Activated CD8-positive, alpha-beta memory T cell treated with anti-CD3 and anti-CD28 coated beads, Interleukin-2, amount 50 U/mL, for 4 hours (primary cell): ENCODE measurements at regions not wholly inside any gene's neighbourhood (a gene's known extent, or its start where the extent isn't known, plus 50 kb on each side); places are given as distances from the start of the nearest gene placed in this dataset.
A peak's percentile ranks its signal among the peaks of the same experiment; 100 is the strongest.

Experiments used
- DNase-seq: peaks from one replicate; pipeline ENCODE4 v3.0.0-alpha.2; 2020

DNA sequence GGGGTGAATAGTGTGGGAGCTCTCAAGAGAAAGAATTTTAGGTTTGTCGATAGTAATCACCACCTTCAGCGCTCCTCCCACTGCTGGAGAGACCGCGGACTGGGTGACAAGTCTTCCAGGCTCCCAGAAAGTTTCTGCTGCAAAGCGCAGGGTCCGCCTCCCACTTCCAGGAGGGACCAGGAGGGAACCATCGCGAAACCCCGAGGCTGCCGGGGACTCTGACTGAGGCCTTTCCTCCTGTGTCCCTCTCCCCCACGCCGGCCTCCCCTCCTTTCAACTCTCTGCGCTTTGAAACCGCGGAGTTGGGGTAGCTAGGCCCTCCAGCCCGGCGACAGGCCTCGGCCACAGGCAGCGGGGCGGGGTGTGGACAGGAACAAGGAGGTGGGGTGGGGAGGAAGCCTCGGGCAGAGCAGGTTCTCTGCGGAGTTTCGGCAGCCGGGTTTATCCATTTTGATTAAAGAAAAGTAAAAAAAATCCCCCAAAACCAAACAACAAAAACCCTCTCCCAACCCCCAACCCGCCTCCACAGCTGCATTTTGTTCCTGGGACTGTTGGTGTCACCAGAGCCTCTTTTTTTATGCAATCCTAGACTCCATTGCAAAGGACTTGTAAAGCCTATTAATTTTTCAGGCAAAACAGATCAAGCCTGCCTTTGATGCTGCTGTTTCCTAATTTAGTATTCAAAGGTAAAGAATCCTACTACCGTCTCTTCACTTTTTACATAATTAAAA, 157.2 kb downstream of the TM9SF2 start:
- peak; percentile 40 for DNase-seq

DNA sequence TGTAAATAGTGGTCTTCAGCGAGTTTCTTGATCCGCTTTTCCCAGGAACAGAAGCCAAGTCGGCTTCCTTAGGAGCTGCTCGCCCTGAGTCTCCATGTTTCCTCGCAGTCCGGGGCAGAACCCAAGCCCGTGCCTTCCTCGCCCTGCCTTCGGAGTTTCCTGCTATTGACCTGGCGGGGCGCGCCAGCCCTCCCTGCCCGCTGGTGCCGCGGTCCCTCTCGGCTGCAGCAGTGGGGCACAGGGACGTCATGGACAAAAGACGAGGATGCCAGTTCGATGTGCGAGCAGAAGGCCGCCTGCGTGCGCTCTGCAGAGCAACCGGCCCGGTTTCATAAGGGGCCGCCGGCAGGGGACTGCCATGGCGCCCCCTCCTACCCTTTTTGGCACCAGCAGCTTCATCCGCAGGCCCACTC, 156.6 kb downstream of the TM9SF2 start:
- DNase-seq = no peak

DNA sequence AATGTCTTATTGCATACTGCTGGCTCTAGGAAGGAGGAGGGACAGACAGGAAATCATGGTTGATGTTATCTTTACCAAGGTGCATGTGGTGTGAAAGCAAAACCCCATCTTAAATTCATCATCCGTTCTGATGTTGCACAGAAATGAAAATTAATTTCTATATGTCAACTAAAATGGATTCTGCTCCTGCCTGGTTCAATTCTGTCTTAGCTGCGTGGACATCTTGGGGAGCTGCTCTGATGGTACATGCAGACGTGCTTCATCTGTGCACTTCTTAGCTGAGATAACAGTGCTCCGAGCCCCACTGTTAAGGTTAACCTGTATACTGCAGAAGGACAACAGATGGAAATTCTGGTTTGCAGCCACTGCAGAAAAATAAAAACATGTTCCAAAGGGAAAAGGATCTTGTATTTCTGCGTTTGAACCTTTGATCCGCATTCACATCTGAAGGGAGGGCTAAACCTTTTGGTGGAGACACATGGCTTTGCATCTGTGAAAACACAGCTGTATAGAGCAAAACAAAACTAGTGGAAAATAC, 155.6 kb downstream of the TM9SF2 start:
- DNase-seq = no peak

DNA sequence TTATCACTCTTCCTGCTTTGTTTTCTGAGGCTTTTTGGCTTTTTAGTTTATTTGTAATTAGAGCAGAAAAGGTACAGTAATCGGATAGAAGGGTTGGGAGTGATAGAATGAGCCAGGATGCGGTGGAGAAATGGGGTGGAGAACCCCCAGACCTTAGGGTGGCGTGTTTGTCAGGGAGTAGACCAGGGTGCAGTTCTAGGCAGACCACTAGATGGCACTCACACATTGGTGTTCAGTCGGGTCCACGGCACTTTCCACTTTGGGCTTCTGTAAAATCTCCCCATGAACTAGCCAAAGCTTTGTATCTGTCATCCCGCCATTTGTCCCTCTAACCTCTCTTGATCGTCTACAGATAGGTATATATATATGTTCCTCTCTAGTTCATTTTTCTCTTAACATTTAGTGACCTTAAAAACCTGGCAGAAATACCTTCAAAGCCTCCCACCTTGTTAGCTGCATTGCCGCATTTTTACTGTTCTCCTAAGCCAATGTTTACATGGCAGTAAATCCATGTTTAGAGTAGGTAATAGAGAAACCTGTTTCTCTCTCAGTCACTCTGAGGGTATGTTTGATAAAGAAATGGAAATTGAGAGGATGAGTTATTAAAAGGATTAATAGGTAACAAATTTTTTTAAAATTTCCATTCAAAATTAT, 154.9 kb downstream of the TM9SF2 start:
- peak; percentile 86 for DNase-seq

DNA sequence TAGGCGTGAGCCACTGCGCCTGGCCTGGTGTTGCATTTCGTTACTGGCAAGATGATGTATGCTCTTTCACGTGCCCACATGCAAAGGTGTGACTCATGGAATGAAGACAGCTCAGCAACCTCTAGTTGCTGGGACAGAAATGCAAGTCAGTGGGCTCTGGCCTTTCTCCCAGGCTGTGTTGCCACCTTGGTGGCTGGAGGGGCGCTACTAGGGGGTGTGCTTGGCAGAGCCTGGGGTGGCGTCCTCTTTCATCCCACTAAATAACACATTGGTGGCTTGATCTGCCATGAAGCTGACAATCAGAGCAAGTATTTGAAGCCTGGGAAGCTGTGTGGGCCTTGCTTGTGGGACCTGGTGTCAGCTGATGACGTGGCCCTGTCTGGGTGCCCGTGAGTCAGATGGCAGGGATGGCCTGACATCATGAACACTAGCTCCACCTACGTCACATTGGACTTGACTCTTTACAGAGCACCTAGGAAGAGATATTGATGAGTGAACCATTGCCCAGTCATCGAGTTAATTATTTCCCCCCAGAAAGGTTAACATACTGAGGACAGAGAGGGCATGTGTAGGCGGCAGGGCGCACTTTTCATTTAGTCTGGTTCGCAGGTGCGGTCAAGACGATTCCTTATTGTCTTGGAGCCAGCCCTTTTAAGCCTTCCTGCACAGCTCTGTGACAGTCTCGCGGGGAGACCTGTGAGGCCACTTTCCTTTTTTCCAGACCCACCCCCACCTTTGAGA, 154.2 kb downstream of the TM9SF2 start:
- peak; percentile 23 for DNase-seq

DNA sequence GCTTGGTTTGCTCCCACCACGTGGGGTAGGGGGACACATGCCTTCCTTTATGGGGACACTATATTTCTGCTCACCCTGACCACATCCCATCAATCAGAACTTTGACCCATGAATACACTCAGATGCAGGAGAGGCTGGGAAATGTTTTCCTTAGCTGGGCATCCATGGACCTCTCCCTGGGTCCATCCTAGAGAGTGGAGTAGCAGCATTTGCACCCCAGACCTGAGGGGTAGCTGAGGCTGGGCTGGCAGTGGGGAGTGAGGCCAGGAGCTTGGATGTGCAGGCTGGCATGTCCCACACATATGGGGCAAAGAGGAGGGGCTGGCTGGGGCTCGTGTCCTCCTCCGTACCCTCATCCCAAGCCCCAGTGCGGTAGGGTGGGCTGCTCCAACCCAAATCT, 152.8 kb downstream of the TM9SF2 start:
- no peak for DNase-seq

DNA sequence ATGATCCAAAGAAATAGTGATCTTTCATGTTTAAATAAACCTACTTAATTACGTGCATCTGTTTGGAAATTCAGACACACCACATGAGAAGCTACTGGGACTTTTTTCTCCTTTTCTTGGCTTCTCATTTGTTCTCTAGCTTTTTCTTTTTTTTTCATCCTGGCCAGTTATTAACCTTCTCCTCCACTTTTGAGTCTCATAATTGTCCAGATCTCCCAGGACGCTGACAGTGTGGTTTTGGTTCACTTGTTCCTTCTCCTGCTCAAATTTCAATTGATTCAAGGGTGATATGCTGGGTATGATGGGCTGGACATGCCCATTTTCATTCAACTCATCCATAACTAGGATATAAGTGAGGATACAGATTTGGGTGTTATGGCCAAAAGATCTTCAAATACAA, 152.3 kb downstream of the TM9SF2 start:
- no peak for DNase-seq

DNA sequence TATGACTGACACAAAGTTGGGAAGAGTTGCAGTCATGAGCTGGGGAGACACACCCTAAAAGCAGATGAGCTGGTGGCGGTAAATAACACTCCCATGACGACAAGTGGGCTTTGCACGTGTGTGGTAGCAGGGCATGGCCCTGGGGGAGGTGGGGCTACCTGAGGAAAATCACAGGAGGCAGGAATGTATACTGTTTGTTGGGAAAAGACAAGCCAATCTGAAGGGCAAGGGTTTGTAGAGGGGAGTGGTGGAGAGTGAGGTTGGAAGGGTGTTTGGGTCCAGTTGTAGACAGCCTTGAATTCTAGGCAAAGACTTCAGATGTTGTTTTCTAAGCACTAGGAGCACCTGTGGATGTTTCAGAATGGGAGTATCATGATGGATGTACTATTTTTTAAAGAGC, 151.6 kb downstream of the TM9SF2 start:
- DNase-seq = no peak

DNA sequence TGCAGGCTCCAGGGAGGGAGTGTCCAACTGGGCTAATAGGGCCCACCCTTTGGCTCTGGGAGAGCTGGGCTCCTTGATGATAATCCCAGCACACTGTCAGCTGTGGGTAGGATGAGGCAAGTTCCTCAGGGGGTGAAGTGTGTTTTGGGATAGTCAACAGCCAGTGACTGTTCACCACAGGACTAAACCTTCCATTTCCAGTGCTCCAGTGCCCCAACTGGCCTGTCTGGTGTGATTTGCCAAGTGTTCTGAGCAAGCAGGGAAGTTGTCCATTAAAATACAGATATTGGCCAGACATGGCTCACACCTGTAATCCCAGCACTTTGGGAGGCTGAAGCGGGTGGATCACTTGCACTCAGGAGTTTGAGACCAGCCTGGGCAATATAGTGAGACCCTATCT, 150.9 kb downstream of the TM9SF2 start:
- DNase-seq = no peak

DNA sequence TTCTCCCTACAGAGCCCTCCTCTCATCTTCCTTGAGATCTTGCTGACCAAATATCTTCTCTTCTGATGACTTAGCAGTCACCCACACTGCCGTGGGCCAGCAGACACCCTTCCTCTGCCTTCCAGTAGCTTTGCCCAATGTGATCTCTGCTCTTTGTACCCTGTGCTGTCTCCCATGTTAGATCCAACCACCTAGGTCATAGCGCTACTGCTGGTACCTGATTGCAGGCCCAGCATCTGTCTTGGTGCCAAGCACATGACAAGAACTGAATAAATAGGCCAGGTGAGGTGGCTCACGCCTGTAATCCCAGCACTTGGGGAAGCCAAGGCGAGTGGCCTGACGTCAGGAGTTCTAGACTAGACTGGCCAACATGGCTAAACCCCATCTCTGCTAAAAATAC, 149.7 kb downstream of the TM9SF2 start:
- DNase-seq = no peak

DNA sequence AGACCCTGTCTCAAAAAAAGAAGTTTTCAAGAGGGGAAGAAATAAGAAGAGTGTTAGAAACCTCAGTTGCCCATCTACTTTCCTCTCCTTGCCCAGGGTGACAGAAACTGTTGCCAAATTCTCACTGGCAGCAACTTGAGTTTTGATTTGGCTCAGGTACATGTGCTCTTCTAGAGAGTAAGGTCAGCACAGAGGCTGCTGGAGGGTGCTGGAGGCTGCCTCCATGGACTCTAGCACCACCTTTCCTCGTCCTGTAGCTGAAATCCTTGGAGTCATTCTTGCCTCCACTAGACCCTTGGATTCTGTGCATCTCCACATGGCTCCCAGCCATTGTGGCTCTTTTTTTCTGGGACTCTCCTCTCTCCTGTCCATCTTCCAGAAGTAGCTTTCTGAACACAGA, 149.1 kb downstream of the TM9SF2 start:
- DNase-seq = no peak

DNA sequence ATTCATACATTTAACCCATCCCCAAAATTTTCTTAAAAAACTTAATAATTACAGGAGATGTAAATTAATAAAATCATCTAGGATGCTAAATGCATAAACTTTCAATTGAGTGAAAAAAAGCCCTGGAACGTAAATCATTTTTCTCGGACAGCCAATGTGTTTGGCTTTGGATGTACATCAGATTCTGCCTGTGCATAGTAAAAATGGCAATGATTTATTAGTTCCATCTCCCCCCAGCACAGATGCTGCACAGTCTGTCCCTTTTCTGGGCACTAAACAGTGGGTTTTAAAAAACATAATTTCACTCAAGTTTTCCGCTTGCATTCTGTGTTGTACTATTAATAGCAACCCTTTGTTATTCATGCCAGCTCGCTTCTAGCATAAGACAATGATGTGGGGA, 147.7 kb downstream of the TM9SF2 start:
- no peak for DNase-seq

DNA sequence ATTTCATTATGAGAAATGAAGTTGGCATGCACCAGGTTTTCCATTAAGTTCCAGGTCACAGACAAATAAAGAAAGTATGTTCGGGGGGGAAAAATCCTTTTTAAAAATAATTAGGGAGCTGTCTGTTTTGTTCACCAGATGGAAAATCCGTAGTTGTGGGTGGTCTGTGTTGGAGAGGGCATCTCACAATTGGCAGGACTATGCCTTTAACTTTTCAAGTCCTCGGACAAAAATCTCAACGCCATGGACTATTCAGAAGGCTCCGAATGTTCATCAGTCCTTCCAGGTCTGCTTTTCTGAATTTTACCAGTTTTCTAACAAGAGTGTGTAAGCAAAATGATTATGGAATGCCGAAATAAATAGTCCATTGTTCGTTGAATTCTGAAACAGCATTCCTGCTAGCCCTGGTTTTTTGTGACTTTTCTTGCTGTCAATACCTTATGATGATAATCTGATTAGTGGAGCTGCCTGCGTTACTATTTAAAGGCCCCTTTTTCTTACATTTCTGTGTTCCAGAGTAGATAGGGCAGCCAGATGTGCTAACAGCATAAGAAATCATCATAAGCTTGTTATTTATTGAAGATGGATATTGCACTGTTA, 146.9 kb downstream of the TM9SF2 start:
- DNase-seq = no peak

DNA sequence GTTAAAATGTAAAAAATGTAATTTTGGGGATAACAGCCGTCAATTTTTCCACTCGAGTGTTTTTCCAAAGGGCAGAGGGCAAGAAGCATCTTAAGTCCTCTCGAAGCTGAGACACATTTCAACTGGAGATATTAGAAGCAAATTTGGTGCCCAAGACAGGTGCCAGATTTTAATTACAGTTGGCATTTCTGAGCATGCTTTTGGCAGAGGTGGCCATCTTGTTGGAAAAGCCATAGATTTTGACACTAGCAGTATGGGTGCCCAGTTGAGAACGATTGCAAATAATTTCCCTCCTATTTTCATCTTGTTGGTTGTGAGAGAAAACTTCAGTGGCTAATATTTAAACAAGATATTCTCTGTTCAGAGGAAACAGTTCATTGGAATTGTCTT, 146.3 kb downstream of the TM9SF2 start:
- DNase-seq = no peak

DNA sequence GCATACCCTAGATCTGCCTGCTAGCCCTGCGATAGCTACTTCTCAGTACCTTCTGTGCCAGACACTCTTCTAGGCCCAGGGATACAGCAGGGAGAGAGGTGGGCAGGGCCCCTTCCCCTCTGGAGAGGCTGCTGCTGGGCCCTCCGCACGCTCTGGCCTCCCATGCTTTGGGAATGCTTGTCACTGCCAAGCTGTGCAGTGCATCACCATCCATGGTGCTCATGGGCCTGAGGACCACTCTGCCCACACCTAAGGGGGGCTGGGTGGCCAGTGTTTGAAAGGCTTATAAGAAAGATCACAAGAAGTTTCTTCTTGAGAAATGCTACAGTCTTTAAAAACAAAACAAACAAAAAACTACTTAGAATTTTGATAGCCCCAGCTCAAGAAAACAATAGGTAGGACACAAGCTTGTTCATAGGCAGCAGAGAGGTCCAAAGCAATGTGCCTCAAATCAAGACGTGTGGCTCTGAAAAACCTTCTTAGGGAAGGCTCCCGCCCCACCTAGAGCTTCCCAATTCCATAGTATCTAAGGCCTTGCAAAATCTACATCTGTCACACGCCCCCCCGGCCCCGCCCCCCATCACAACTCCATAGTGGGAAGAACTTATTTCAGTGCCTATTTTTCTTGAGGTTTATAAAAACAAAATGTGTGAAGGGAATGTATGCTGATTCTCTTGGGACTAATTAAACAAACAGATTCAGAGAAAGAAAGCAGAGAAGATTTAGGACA, 145.8 kb downstream of the TM9SF2 start:
- DNase-seq = no peak

DNA sequence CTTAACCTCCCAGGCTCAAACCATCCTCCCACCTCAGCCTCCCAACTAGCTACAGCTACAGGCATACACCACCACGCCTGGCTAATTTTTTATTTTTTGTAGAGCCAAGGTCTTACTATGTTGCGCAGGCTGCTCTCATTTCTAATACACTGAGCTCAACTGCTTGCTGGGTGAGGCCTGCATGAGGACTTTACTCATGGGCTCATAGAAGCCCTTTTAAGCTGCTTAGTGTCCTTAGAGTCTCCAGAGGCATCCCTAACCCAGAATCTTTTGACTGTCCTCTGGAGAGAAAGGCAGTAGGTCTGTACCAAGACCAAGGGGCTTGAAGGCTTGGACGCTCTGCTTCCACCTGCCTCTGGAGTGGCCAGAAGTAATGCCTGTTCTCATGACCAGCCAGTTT, 141.6 kb downstream of the TM9SF2 start:
- no peak for DNase-seq

DNA sequence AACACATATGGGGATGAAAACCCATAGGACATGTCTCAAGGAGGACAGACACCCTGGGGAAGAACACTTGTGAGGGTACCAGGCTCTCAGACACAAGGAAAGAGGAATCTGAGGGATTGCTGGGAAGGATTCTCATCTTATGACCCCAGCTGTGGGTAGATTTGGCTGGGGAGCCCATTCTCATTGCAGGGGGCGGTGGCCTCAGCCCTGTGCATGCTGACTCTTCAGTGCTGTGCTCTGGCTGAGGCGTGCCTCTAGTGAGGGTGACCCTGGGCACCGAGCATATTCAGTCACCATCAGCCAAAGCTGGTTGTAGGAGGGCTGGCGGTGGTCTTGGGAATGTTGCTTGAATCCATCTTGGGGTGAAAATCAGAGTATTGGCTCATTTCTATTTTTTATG, 140.7 kb downstream of the TM9SF2 start:
- no peak for DNase-seq

DNA sequence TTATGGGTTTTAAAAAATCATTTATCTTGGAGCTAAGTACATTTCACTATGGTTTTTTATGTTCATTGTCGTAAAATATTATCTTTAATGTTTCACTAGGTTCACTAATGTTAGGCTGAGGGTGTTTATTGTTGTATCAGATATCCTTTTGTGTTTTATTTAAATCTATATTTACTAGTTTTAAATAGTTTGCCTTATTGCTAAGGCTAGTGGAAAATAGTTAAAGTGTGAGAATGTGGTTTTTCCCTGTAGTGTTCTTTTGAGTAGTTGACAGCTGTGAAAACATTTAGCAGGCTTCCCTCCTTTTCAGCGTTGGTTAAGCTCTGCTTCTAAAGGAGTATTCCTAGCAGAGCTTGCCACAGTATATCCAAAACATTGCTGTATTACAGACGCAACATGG, 139.0 kb downstream of the TM9SF2 start:
- DNase-seq = no peak

DNA sequence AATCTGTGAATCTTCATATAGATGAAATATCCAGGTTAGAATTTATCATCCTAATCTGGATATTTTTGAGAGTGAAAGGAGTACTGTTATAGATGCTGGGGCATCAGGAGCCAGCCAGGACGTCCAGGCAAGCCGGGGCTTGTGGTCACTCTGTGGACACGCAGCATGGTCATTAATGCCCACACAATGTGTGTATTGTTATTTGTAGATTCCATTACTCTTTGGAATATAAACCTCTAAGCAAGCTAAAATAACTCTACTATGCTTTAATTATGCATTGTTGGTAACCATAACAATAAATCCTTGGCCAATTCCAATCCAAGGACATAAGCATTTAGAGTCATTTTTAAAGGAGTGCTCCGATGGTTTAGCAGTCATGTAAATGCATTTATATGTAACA, 137.9 kb downstream of the TM9SF2 start:
- DNase-seq = no peak

DNA sequence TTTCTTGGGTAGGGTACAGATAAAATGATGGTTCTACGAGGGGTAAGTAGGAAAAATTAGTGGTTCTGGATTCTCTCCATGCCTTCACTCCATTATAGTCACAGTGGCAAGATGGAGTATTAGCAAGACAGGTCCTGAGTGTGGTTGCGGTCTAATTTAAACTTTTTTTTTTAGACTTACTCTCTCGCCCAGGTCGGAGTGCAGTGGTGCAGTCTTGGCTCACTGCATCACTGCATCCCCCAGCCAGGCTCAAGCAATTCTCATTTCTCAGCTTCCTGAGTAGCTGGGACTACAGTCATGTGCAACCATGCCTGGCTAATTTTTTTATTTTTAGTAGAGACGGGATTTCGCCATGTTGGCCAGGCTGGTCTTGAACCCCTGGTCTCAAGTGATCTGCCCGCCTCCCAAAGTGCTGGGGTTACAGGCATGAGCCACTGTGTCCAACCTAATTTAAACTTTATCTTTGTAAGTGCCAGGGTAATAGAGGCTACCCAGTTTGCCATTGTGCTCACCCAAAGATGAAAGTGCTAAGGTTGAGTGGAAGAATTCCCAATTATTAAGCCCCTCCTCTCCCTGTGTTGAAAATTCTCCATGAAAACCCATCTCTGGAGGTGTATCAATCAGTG, 135.6 kb downstream of the TM9SF2 start:
- DNase-seq = no peak

DNA sequence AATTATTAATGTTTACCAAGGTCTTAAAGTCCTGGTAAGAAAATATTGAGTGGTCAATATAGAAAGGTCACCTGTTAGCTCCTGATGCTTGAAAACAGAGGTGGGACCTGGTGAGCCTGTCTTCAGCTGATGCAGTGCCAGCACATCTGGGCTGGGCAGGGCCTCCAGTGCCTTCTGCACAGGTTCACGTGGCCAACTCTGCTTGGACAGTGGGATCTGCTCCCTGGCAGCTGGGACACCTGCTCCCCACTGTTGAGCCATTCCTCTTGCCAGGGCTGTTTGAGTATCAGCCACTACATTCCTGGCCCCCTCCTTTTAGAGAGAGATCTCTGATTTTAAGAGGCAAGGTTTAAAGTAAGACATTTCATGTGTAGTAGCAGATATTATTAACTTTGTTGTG, 135.0 kb downstream of the TM9SF2 start:
- DNase-seq = no peak

DNA sequence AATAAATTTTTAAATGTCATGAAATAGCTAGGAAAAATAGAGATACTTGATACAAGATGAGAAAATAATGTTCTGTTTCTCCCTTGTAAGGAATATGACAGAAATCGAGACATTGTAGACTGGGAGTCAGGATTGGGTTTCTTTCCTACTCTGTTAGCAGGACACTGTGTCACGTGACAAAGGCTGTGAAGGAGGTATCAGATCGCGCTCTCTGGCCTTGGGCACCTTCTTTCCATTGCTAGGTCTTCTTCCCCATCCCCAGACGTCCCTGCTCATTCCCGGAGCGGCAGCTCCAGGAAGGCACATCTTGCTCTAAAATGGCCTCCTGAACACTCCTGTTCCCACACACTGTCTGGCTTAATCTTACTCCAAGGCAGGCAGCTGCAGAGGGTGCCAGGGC, 133.4 kb downstream of the TM9SF2 start:
- DNase-seq = no peak
